CD4-positive, CD25-positive, alpha-beta regulatory T cell (primary cell): ENCODE measurements at regions not wholly inside any gene's neighbourhood (a gene's known extent, or its start where the extent isn't known, plus 50 kb on each side); places are given as distances from the start of the nearest gene placed in this dataset.
"Not testable (repeated sequence)": the region's sequence is repeated elsewhere in the genome, so short reads cannot be mapped to it uniquely, and the experiment has no call there.

Experiments
- ATAC-seq, 2 donors: fragments of 150-1000 bp; cut with Tn5 transposase; one replicate each; pipeline ENCODE4 v1.10.0; 2021; ENCODE audit warnings: low read depth in 2 of 2, moderate number of reproducible peaks in 2 of 2, moderate library complexity in 1 of 2
- DNase-seq, 3 donors: peaks; one replicate each; pipeline versions ENCODE4 v3.0.0 to v3.0.0-alpha.2; 2012 to 2022; ENCODE audit warnings: mixed read lengths in 1 of 3
- H3K27ac ChIP-seq: one replicate; pipeline ENCODE4 v1.7.0; 2013; ENCODE audit warnings: mild to moderate bottlenecking, low read length; ENCODE audit not compliant: insufficient read depth, poor library complexity, severe bottlenecking
- H3K27me3 ChIP-seq: one replicate; pipeline ENCODE4 v1.7.0; 2013; ENCODE audit warnings: low read length; ENCODE audit not compliant: control insufficient read depth, insufficient read depth
- H3K36me3 ChIP-seq: one replicate; pipeline ENCODE4 v1.7.0; 2013; ENCODE audit warnings: mild to moderate bottlenecking, low read length, moderate library complexity; ENCODE audit not compliant: control insufficient read depth, insufficient read depth
- H3K4me1 ChIP-seq: 2 replicates; pipeline ENCODE4 v1.7.0; 2013; ENCODE audit warnings: mild to moderate bottlenecking, low read length; ENCODE audit not compliant: insufficient read depth, control insufficient read depth, poor library complexity, severe bottlenecking
- H3K4me3 ChIP-seq: one replicate; pipeline ENCODE4 v1.7.0; 2013; ENCODE audit warnings: low read depth, mild to moderate bottlenecking, low read length, moderate library complexity
- H3K9me3 ChIP-seq, 2 experiments: 1 replicate in 1 of 2; 2 replicates in 1 of 2; pipeline ENCODE4 v1.7.0; 2013; ENCODE audit warnings: low read length in 2 of 2, mild to moderate bottlenecking in 1 of 2, moderate library complexity in 1 of 2; ENCODE audit not compliant: control insufficient read depth in 2 of 2
- H3K27ac Mint-ChIP-seq, 3 donors: one replicate each; pipeline ENCODE4 v1.8.0; 2020 to 2022; ENCODE audit warnings: mild to moderate bottlenecking in 3 of 3, mixed read lengths in 3 of 3, moderate library complexity in 2 of 3
- H3K27me3 Mint-ChIP-seq: one replicate; pipeline ENCODE4 v1.8.0; 2022; ENCODE audit warnings: mild to moderate bottlenecking, mixed read lengths
- H3K36me3 Mint-ChIP-seq: one replicate; pipeline ENCODE4 v1.8.0; 2020; ENCODE audit warnings: mixed read lengths
- H3K4me1 Mint-ChIP-seq, 4 donors: one replicate each; pipeline ENCODE4 v1.8.0; 2020 to 2022; ENCODE audit warnings: mixed read lengths in 4 of 4, mild to moderate bottlenecking in 1 of 4
- H3K4me3 Mint-ChIP-seq, 4 donors: one replicate each; pipeline ENCODE4 v1.8.0; 2020 to 2022; ENCODE audit warnings: mild to moderate bottlenecking in 4 of 4, mixed read lengths in 4 of 4, moderate library complexity in 3 of 4
- H3K9me3 Mint-ChIP-seq, 7 donors: one replicate each; pipeline ENCODE4 v1.8.0; 2020 to 2022; ENCODE audit warnings: mixed read lengths in 7 of 7, mild to moderate bottlenecking in 3 of 7, moderate library complexity in 2 of 7

GRCh38 chr14:34381304-34381703 lies 80.7 kb downstream of the SPTSSA start:
- H3K4me3 Mint-ChIP-seq, H3K27ac ChIP-seq: not testable (repeated sequence)

GRCh38 chr14:34380471-34380845 lies 81.6 kb downstream of the SPTSSA start:
- H3K9me3 Mint-ChIP-seq, result no peaks in the 10 kb centered on the region
- no peak overlapping the region for H3K27ac Mint-ChIP-seq
- ATAC-seq (no peak), DNase-seq (no peak)
- H3K9me3 ChIP-seq, result no peaks in the 10 kb centered on the region
- H3K4me1 Mint-ChIP-seq, result no peaks in the 10 kb centered on the region
- H3K27me3 Mint-ChIP-seq, result peaks cover 4% of the 10 kb centered on the region
- H3K27me3 ChIP-seq, result no peaks in the 10 kb centered on the region
- no peaks in the 10 kb centered on the region for H3K4me1 ChIP-seq
- H3K36me3 ChIP-seq, result no peaks in the 10 kb centered on the region
- no peak overlapping the region for H3K27ac ChIP-seq
- no peak overlapping the region for H3K4me3 Mint-ChIP-seq
- no peak overlapping the region for H3K4me3 ChIP-seq
- no peaks in the 10 kb centered on the region for H3K36me3 Mint-ChIP-seq

More at GRCh38 chr14:34381304-34381703, 80.7 kb downstream of the SPTSSA start:
- H3K9me3 ChIP-seq, ATAC-seq, H3K4me1 ChIP-seq, H3K9me3 Mint-ChIP-seq, H3K27ac Mint-ChIP-seq, H3K4me3 ChIP-seq, DNase-seq, H3K4me1 Mint-ChIP-seq, H3K36me3 ChIP-seq, H3K27me3 Mint-ChIP-seq, H3K27me3 ChIP-seq, H3K36me3 Mint-ChIP-seq: not testable (repeated sequence)

GRCh38 chr14:34379816-34380470 lies 82.1 kb downstream of the SPTSSA start:
- no peak overlapping the region for H3K4me3 ChIP-seq
- peaks cover 4% of the 10 kb centered on the region for H3K27me3 Mint-ChIP-seq
- DNase-seq (no peak), ATAC-seq (no peak)
- no peaks in the 10 kb centered on the region for H3K4me1 Mint-ChIP-seq
- no peaks in the 10 kb centered on the region for H3K9me3 ChIP-seq
- no peaks in the 10 kb centered on the region for H3K36me3 Mint-ChIP-seq
- H3K27ac Mint-ChIP-seq, result no peak overlapping the region
- H3K36me3 ChIP-seq, result no peaks in the 10 kb centered on the region
- H3K9me3 Mint-ChIP-seq, result no peaks in the 10 kb centered on the region
- no peaks in the 10 kb centered on the region for H3K27me3 ChIP-seq
- H3K4me1 ChIP-seq, result no peaks in the 10 kb centered on the region
- H3K4me3 Mint-ChIP-seq, result no peak overlapping the region
- H3K27ac ChIP-seq, result no peak overlapping the region

GRCh38 chr14:34376649-34377267 lies 85.3 kb downstream of the SPTSSA start:
- Histone ChIP-seq H3K36me3 (no peaks in the 10 kb centered on the region), H3K27me3 (no peaks in the 10 kb centered on the region), H3K4me1 (no peaks in the 10 kb centered on the region), H3K27ac (no peak overlapping the region), H3K4me3 (no peak overlapping the region), H3K9me3 (no peaks in the 10 kb centered on the region)
- Mint-ChIP-seq H3K4me3 (no peak overlapping the region), H3K27ac (no peak overlapping the region), H3K4me1 (peaks cover 0 to 2% (median 0%) of the 10 kb centered on the region in 4 donors), H3K27me3 (no peaks in the 10 kb centered on the region), H3K9me3 (no peaks in the 10 kb centered on the region), H3K36me3 (no peaks in the 10 kb centered on the region)
- ATAC-seq (no peak), DNase-seq (no peak)

- peaks cover 6% of the 10 kb centered on the region for H3K27me3 Mint-ChIP-seq
- Histone ChIP-seq H3K27me3 (no peaks in the 10 kb centered on the region), H3K9me3 (no peaks in the 10 kb centered on the region), H3K27ac (no peak overlapping the region), H3K36me3 (no peaks in the 10 kb centered on the region), H3K4me3 (no peak overlapping the region), H3K4me1 (no peaks in the 10 kb centered on the region)
- DNase-seq (no peak), ATAC-seq (no peak)
- no peaks in the 10 kb centered on the region for H3K36me3 Mint-ChIP-seq
- no peak overlapping the region for H3K27ac Mint-ChIP-seq
- H3K4me1 Mint-ChIP-seq, result peaks cover 0 to 2% (median 0%) of the 10 kb centered on the region in 4 donors
- peaks cover 0 to 1% (median 0%) of the 10 kb centered on the region in 7 donors for H3K9me3 Mint-ChIP-seq
- no peak overlapping the region for H3K4me3 Mint-ChIP-seq
These were observed 86.9 kb downstream of the SPTSSA start for GRCh38 chr14:34374998-34375740.

GRCh38 chr14:34373191-34373590 lies 88.8 kb downstream of the SPTSSA start:
- Mint-ChIP-seq H3K4me3 (no peak overlapping the region), H3K9me3 (peaks cover 0 to 1% (median 0%) of the 10 kb centered on the region in 7 donors), H3K27ac (no peak overlapping the region), H3K36me3 (no peaks in the 10 kb centered on the region), H3K27me3 (peaks cover 7% of the 10 kb centered on the region), H3K4me1 (peaks cover 0 to 2% (median 0%) of the 10 kb centered on the region in 4 donors)
- DNase-seq, result no peak
- Histone ChIP-seq H3K4me1 (no peaks in the 10 kb centered on the region), H3K4me3 (no peak overlapping the region), H3K27me3 (no peaks in the 10 kb centered on the region), H3K27ac (no peak overlapping the region), H3K36me3 (no peaks in the 10 kb centered on the region), H3K9me3 (no peaks in the 10 kb centered on the region)
- ATAC-seq, result no peak

GRCh38 chr14:34372786-34373185 lies 89.3 kb downstream of the SPTSSA start:
- DNase-seq, result no peak
- Histone ChIP-seq H3K9me3 (no peaks in the 10 kb centered on the region), H3K27ac (no peak overlapping the region), H3K36me3 (no peaks in the 10 kb centered on the region), H3K27me3 (no peaks in the 10 kb centered on the region), H3K4me1 (no peaks in the 10 kb centered on the region), H3K4me3 (no peak overlapping the region)
- Mint-ChIP-seq H3K4me1 (peaks cover 0 to 2% (median 0%) of the 10 kb centered on the region in 4 donors), H3K27me3 (peaks cover 7% of the 10 kb centered on the region), H3K36me3 (no peaks in the 10 kb centered on the region), H3K27ac (no peak overlapping the region), H3K4me3 (no peak overlapping the region), H3K9me3 (peaks cover 0 to 1% (median 0%) of the 10 kb centered on the region in 7 donors)
- no peak for ATAC-seq
